D721Med (cell line): ENCODE measurements at regions not wholly inside any gene's neighbourhood (a gene's known extent, or its start where the extent isn't known, plus 50 kb on each side); places are given as distances from the start of the nearest gene placed in this dataset.

Source experiments
- DNase-seq: peaks from one replicate; pipeline ENCODE4 v3.0.0; 2011; ENCODE audit warnings: low spot score; ENCODE audit not compliant: insufficient read length
- FAIRE-seq: peaks from 2 replicates; lab custom pipeline; 2011; peaks lifted over from hg19 to GRCh38; lab: Jason Lieb, UNC
- TF ChIP-seq, protein P1 (sequence below): IDR thresholded peaks from 2 replicates; pipeline ENCODE4 v1.5.1; 2012; ENCODE audit warnings: mild to moderate bottlenecking, control low read depth; ENCODE audit not compliant: insufficient read depth; ENCODE audit errors: missing control alignments

DNA sequence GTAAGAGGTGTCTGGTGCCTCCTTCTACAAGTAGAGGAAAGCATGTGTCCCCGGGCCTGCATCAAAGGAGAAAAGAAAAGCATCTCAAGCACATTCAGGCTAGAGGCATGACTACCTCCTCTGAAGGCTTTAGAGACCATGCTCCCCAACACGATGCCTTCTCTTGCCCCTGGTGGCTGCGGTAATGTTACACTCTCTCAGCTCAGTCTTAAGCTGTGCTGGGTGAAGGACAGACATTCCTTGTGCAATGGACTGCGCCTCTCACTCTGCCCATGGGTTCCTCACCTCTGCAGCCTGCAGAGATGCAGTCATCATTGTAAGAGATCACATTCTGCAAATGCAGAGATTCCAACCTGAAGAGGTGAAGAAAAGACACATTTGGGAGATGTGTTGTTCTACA is 148.2 kb upstream of the HNRNPA3 start:
- DNase-seq (no peak), FAIRE-seq (no peak)
- TF ChIP-seq, protein P1, sequence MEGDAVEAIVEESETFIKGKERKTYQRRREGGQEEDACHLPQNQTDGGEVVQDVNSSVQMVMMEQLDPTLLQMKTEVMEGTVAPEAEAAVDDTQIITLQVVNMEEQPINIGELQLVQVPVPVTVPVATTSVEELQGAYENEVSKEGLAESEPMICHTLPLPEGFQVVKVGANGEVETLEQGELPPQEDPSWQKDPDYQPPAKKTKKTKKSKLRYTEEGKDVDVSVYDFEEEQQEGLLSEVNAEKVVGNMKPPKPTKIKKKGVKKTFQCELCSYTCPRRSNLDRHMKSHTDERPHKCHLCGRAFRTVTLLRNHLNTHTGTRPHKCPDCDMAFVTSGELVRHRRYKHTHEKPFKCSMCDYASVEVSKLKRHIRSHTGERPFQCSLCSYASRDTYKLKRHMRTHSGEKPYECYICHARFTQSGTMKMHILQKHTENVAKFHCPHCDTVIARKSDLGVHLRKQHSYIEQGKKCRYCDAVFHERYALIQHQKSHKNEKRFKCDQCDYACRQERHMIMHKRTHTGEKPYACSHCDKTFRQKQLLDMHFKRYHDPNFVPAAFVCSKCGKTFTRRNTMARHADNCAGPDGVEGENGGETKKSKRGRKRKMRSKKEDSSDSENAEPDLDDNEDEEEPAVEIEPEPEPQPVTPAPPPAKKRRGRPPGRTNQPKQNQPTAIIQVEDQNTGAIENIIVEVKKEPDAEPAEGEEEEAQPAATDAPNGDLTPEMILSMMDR = no peak

DNA sequence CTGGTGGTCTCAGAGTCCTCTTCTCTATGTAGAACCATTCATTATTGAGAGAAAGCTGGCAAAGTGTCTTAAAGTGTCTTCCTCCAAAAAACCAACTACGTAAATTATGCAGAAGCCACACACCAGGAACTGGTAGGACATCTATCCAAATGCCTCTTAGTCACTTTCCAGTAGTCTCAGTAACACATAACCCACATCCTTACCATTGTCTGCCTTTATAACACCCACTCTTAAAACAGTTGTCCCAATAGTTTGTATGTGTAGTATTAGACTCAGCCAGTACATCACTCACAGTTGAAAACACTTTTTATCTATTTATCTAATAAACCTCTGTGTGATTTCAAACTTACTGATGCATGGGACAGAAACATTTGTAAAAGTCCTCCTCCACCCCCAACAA is 143.6 kb upstream of the HNRNPA3 start:
- no peak for DNase-seq
- TF ChIP-seq, protein P1 = no peak
- no peak for FAIRE-seq

DNA sequence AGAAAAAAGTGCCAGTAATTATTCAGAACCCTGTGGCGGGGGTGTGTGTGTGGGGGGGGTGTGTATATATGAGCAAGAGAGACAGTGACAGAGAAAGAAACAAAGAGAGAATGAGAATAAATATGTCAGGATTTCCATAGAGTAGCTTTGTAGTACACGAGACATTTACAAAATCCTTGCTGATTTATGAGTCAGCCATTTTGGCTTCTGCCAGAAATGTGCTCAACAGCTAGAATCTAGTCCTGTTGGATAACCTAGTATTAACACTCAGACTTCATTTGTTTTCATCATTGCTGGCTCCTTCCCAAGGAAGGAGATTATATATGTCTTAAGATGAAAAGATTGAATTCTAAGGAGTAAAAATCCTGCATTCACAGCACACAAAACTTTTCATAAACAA is 140.5 kb upstream of the HNRNPA3 start:
- TF ChIP-seq, protein P1 = no peak
- DNase-seq (no peak), FAIRE-seq (no peak)

DNA sequence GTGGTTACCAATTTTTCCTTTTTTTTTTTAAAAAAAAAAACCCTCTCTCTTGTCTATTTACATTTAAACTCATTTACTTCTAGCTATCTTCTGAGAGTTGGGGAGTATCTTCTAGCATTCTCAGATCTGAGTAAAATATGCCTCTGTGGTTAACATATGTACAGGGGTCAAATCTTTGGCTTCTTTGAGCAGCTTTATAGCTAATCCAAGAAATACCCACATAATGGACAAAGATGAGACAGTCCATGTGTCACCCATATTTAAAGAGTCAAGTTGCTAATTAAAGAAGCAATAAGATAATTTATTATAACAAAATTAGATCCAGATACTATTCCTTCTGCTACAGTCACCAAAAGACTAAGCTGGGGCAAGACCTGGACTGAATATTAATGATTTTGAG is 139.0 kb upstream of the HNRNPA3 start:
- no peak for DNase-seq
- TF ChIP-seq, protein P1 = no peak
- FAIRE-seq = no peak

DNA sequence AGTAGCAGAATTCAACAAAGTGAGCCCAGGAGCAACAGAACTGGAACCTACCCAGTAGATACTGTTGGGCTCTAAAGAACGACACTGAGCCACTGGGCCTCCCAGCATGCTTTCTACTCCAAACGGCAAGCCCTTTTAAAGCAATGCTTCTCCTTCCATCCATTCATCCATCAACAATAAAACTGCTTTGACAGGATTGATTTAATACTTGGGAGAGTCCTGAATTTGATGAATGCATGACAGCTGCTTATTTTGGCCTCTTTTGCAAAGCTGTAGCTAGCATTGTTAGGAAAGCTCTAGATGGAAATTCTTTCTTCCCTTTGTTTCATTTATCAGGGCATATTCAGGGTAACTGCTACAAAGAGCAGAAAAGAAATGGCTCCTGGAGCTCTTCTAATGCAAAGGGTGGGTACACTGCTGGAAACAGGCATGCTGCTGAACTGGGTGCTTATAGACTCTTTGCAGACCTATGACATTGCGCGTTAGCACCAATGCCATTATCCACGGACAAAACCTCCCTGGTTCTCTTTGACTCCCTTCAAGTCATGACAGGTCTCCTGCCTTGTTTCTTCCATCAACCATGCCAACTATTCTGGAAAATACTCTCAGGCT is 138.4 kb upstream of the HNRNPA3 start:
- TF ChIP-seq, protein P1 = no peak
- FAIRE-seq (no peak), DNase-seq (no peak)

DNA sequence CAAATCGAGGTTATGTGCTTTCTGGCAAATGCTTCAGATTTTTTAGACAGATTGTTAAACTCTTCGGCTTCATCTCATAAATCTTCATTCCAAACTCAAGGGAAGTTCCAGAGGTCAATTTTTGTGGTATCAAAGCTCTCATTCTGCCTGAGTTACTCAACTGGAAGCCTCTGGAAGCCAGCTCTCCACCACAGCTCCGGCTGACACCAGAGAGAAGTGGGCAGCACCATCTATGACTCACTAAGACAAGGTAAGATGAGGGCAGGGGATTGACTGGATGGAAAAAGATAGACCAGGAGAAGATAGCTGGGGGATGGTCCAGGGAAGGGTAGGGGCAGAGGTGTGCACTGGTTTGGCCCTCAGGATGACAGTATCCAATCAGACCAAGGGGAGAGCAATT is 137.3 kb upstream of the HNRNPA3 start:
- FAIRE-seq = no peak

DNA sequence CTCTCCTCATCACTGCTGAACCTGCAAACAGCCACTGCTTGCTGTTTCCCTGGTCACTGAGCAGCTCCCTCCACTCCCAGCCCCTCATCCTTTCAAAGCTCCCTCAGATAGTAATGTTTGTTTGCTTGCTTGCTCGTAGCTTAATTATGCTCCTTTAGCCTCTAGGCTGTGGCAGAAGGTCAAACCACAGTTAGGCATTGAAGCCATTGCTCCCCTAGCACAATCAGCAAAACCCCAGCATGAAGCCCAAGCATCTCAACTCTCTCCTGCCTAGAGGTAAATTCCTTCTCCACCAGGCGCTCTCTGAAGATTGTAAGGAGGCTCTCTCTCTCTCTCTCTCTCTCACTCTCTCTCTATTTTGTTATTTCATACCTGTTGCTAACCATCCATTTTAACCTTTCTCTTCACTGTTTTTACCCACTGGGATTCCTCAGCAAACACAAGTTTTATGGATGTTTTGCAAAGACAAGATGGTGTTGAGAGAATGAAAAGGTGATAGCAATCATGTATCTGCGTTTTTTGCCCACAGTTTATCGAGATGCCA is 135.9 kb upstream of the HNRNPA3 start:
- TF ChIP-seq, protein P1 = no peak
- FAIRE-seq (no peak), DNase-seq (no peak)

More for the DNA sequence above, 137.3 kb upstream of the HNRNPA3 start:
- TF ChIP-seq, protein P1 = no peak
- no peak for DNase-seq
